Erythroblast (primary cell): ENCODE measurements at regions not wholly inside any gene's neighbourhood (a gene's known extent, or its start where the extent isn't known, plus 50 kb on each side); places are given as distances from the start of the nearest gene placed in this dataset.

ENCODE experiments used
- DNase-seq, 2 experiments: peaks; one replicate each; lab custom pipeline; 2025; lab: John Stamatoyannopoulos, UW
- GATA1 ChIP-seq: IDR thresholded peaks from 2 replicates; pipeline ENCODE4 v1.6.1; 2011; ENCODE audit warnings: low read depth, mild to moderate bottlenecking, control low read depth, low read length, moderate library complexity
- POLR2A ChIP-seq: IDR thresholded peaks from 2 replicates; pipeline ENCODE4 v1.6.1; 2011; ENCODE audit warnings: mild to moderate bottlenecking, low read length

GRCh38 chr12:124517260-124518050 is 50.0 kb downstream of the NCOR2 start:
- DNase-seq: no peak

GRCh38 chr12:124516850-124517249 is 50.6 kb downstream of the NCOR2 start:
- DNase-seq: no peak
- no peak for TF ChIP-seq POLR2A
- TF ChIP-seq GATA1: no peak

More at GRCh38 chr12:124517260-124518050, 50.0 kb downstream of the NCOR2 start:
- TF ChIP-seq GATA1 (no peak), POLR2A (no peak)

GRCh38 chr12:124515981-124516380 is 51.4 kb downstream of the NCOR2 start:
- no peak for DNase-seq
- no peak for TF ChIP-seq POLR2A
- no peak for TF ChIP-seq GATA1

- peak in 1 of 2 experiments; percentile 24 for DNase-seq
- TF ChIP-seq POLR2A (no peak), GATA1 (no peak)
Measured at GRCh38 chr12:124514996-124515932, 52.1 kb downstream of the NCOR2 start.

GRCh38 chr12:124514145-124514995 is 53.0 kb downstream of the NCOR2 start:
- DNase-seq: no peak
- TF ChIP-seq POLR2A: no peak
- no peak for TF ChIP-seq GATA1

GRCh38 chr12:124513297-124513867 is 54.0 kb downstream of the NCOR2 start:
- DNase-seq: no peak
- TF ChIP-seq GATA1 (no peak), POLR2A (no peak)

GRCh38 chr12:124512667-124513296 is 54.6 kb downstream of the NCOR2 start:
- peak; percentile 85 to 88 for DNase-seq
- TF ChIP-seq POLR2A (no peak), GATA1 (no peak)

- TF ChIP-seq GATA1: no peak
- no peak for TF ChIP-seq POLR2A
- no peak for DNase-seq
Measured at GRCh38 chr12:124511259-124511985, 56.0 kb downstream of the NCOR2 start.

GRCh38 chr12:124510301-124510970 is 57.0 kb downstream of the NCOR2 start:
- TF ChIP-seq GATA1 (no peak), POLR2A (no peak)
- peak; percentile 11 to 28 for DNase-seq

GRCh38 chr12:124509676-124510300 is 57.6 kb downstream of the NCOR2 start:
- peak in 1 of 2 experiments; percentile 29 for DNase-seq
- TF ChIP-seq GATA1: no peak
- TF ChIP-seq POLR2A: no peak

- TF ChIP-seq GATA1 (no peak), POLR2A (no peak)
- peak in 1 of 2 experiments; percentile 27 for DNase-seq
Measured at GRCh38 chr12:124509300-124509675, 58.1 kb downstream of the NCOR2 start.
